ENCODE measurements at regions not wholly inside any gene's neighbourhood (a gene's known extent, or its start where the extent isn't known, plus 50 kb on each side); places are given as distances from the start of the nearest gene placed in this dataset.

DNA sequence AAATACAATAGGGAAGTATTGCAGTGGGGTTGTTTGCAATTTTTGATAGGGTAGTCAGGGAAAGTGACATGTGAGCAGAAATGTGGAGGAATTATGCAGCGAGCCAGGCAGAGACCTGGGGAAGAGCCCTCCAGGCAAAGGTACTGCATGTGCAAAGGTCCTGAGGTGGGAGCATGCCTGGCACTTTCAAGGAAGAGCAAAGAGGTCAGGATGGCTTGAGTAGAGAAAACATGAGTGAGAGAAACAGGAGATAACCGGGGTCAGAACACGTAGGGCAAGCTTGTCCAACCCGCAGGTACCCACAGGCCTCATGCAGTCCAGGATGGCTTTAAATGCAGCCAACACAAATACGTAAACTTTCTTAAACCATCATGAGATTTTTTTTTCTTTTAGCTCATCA lies 71.0 kb downstream of the COQ2 start:
- no peak overlapping the region for H2BK12ac ChIP-seq (ENCODE audit: low read length in 2 of 2)

DNA sequence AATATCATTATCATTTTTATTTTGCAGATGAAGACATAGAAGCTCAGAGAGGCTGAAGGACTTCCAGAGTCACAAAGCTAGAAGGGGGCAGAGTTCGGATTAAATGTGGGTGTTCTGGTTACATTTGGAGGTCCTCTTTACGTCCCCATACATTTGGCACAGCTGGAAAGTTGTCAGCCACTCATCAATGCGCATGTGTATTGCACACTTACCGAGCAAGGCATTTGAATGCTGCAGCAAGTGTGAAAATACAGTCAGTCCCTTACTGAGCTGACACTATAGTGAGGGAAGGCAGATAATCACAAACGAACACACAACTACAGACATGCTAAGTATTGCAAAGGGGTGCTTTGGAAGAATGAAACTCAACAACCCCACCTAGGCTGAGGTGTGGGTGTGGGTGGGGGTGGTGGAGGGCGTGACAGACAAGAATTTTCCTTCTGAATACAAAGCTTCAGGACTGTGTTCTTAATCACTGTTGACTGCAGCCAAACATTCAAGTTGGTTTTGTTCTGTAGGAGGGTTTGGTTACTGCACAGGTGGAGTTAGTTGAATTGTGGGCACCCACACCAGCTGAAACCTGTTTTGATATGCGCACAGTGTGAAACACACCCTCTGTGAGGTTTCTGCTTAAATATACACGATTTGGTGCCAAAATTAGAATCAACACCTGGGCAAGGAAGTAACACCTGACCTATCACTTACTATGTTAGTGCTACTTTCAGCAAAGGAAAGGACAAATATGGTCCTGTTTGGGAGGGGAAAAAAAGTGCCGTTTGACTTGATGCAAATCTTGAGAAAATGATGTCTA lies 72.4 kb downstream of the COQ2 start:
- Histone ChIP-seq H4K91ac (ENCODE audit: low read length) (no peak overlapping the region), H3K27me3 (ENCODE audit: control insufficient read depth in 1 of 2, insufficient read depth in 1 of 2, low read length in 2 of 2) (no peaks in the 10 kb centered on the region), H3K36me3 (ENCODE audit: control insufficient read depth in 1 of 2, insufficient read depth in 2 of 2, low read depth in 1 of 2, low read length in 2 of 2) (no peaks in the 10 kb centered on the region), H3K4me3 (ENCODE audit: insufficient read depth in 1 of 2, low read depth in 1 of 2, low read length in 2 of 2) (no peak overlapping the region), H3K4ac (ENCODE audit: low read depth in 1 of 2, low read length in 2 of 2) (no peak overlapping the region), H3K14ac (ENCODE audit: low read length in 2 of 2) (no peak overlapping the region), H2BK5ac (ENCODE audit: low read depth, low read length, poor library complexity, severe bottlenecking) (no peak overlapping the region), H3K9me3 (ENCODE audit: control insufficient read depth, low read length) (no peaks in the 10 kb centered on the region), H3K18ac (ENCODE audit: low read depth in 1 of 2, low read length in 2 of 2) (no peak overlapping the region), H3K27ac (ENCODE audit: low read length, poor library complexity, severe bottlenecking) (no peak overlapping the region), H2AK5ac (ENCODE audit: low read length, severe bottlenecking) (no peak overlapping the region), H3K4me1 (ENCODE audit: control insufficient read depth, insufficient read depth, low read depth, low read length) (no peaks in the 10 kb centered on the region), H4K8ac (ENCODE audit: low read length) (no peak overlapping the region), H3K79me1 (replicated peaks; ENCODE audit: low read length, poor library complexity, severe bottlenecking) (no peaks in the 10 kb centered on the region), H3K23ac (ENCODE audit: low read length in 2 of 2) (no peak overlapping the region), H2BK12ac (ENCODE audit: low read length in 2 of 2) (peak overlapping the region in 1 of 2 experiments; percentile 21), H3K4me2 (ENCODE audit: low read length, poor library complexity, severe bottlenecking) (no peak overlapping the region), H2AFZ (ENCODE audit: low read depth, low read length) (no peak overlapping the region), H3K9ac (ENCODE audit: low read length) (no peak overlapping the region), H2BK120ac (ENCODE audit: low read depth, low read length) (no peak overlapping the region), H2BK15ac (ENCODE audit: low read depth, poor library complexity, severe bottlenecking) (no peak overlapping the region)
- over 99% methylated on average over 6 of the region's 9 CpGs for WGBS
- no peak for DNase-seq

More for the DNA sequence above, 71.0 kb downstream of the COQ2 start:
- Histone ChIP-seq H2AFZ (ENCODE audit: low read depth, low read length) (no peak overlapping the region), H2BK120ac (ENCODE audit: low read depth, low read length) (no peak overlapping the region), H2BK5ac (ENCODE audit: low read depth, low read length, poor library complexity, severe bottlenecking) (no peak overlapping the region), H4K8ac (ENCODE audit: low read length) (no peak overlapping the region), H3K4me3 (ENCODE audit: insufficient read depth in 1 of 2, low read depth in 1 of 2, low read length in 2 of 2) (no peak overlapping the region), H4K91ac (ENCODE audit: low read length) (no peak overlapping the region), H3K36me3 (ENCODE audit: control insufficient read depth in 1 of 2, insufficient read depth in 2 of 2, low read depth in 1 of 2, low read length in 2 of 2) (no peaks in the 10 kb centered on the region), H2AK5ac (ENCODE audit: low read length, severe bottlenecking) (no peak overlapping the region), H3K27ac (ENCODE audit: low read length, poor library complexity, severe bottlenecking) (no peak overlapping the region), H3K9ac (ENCODE audit: low read length) (no peak overlapping the region), H3K4me1 (ENCODE audit: control insufficient read depth, insufficient read depth, low read depth, low read length) (no peaks in the 10 kb centered on the region), H3K14ac (ENCODE audit: low read length in 2 of 2) (no peak overlapping the region), H3K9me3 (ENCODE audit: control insufficient read depth, low read length) (no peaks in the 10 kb centered on the region), H3K79me1 (replicated peaks; ENCODE audit: low read length, poor library complexity, severe bottlenecking) (no peaks in the 10 kb centered on the region), H3K27me3 (ENCODE audit: control insufficient read depth in 1 of 2, insufficient read depth in 1 of 2, low read length in 2 of 2) (no peaks in the 10 kb centered on the region), H3K4me2 (ENCODE audit: low read length, poor library complexity, severe bottlenecking) (no peak overlapping the region), H3K4ac (ENCODE audit: low read depth in 1 of 2, low read length in 2 of 2) (no peak overlapping the region), H2BK15ac (ENCODE audit: low read depth, poor library complexity, severe bottlenecking) (no peak overlapping the region), H3K23ac (ENCODE audit: low read length in 2 of 2) (no peak overlapping the region), H3K18ac (ENCODE audit: low read depth in 1 of 2, low read length in 2 of 2) (no peak overlapping the region)
- WGBS: 94% methylated on average over 4 of the region's 5 CpGs
- no peak for DNase-seq

DNA sequence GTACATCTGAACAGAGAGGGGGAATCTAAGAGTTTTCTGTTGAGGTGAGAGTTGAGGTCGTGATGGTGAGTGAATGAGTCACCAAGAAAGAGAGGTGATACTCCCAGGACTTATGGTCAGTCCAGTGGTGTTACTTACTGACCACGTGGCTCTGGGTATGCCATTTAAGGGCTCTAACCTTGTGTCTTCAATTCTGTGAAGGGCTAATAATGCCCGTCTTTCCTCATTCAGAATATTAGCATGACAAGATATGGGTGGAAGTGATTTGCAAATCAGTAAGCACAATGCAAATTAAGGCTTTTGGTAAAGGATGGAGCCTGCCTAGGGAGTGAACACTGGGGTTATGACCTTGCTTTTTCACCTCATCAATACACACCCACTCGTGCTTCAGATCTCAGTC lies 75.2 kb downstream of the COQ2 start:
- Histone ChIP-seq H2AFZ (ENCODE audit: low read depth, low read length) (no peak overlapping the region), H3K9me3 (ENCODE audit: control insufficient read depth, low read length) (no peaks in the 10 kb centered on the region), H3K4me1 (ENCODE audit: control insufficient read depth, insufficient read depth, low read depth, low read length) (no peaks in the 10 kb centered on the region), H2BK5ac (ENCODE audit: low read depth, low read length, poor library complexity, severe bottlenecking) (no peak overlapping the region), H3K23ac (ENCODE audit: low read length in 2 of 2) (no peak overlapping the region), H2AK5ac (ENCODE audit: low read length, severe bottlenecking) (peak overlapping the region; percentile 7), H3K27ac (ENCODE audit: low read length, poor library complexity, severe bottlenecking) (no peak overlapping the region), H4K91ac (ENCODE audit: low read length) (no peak overlapping the region), H3K36me3 (ENCODE audit: control insufficient read depth in 1 of 2, insufficient read depth in 2 of 2, low read depth in 1 of 2, low read length in 2 of 2) (no peaks in the 10 kb centered on the region), H3K4ac (ENCODE audit: low read depth in 1 of 2, low read length in 2 of 2) (no peak overlapping the region), H3K18ac (ENCODE audit: low read depth in 1 of 2, low read length in 2 of 2) (no peak overlapping the region), H3K14ac (ENCODE audit: low read length in 2 of 2) (no peak overlapping the region), H3K27me3 (ENCODE audit: control insufficient read depth in 1 of 2, insufficient read depth in 1 of 2, low read length in 2 of 2) (peaks cover 0 to 9% of the 10 kb centered on the region in 2 experiments), H4K8ac (ENCODE audit: low read length) (no peak overlapping the region), H2BK120ac (ENCODE audit: low read depth, low read length) (no peak overlapping the region), H3K4me3 (ENCODE audit: insufficient read depth in 1 of 2, low read depth in 1 of 2, low read length in 2 of 2) (no peak overlapping the region), H3K9ac (ENCODE audit: low read length) (no peak overlapping the region), H2BK12ac (ENCODE audit: low read length in 2 of 2) (peak overlapping the region in 1 of 2 experiments; percentile 22), H3K79me1 (replicated peaks; ENCODE audit: low read length, poor library complexity, severe bottlenecking) (no peaks in the 10 kb centered on the region), H2BK15ac (ENCODE audit: low read depth, poor library complexity, severe bottlenecking) (no peak overlapping the region), H3K4me2 (ENCODE audit: low read length, poor library complexity, severe bottlenecking) (no peak overlapping the region)
- DNase-seq: no peak
- 75% methylated on average over 4 of the region's 4 CpGs for WGBS

DNA sequence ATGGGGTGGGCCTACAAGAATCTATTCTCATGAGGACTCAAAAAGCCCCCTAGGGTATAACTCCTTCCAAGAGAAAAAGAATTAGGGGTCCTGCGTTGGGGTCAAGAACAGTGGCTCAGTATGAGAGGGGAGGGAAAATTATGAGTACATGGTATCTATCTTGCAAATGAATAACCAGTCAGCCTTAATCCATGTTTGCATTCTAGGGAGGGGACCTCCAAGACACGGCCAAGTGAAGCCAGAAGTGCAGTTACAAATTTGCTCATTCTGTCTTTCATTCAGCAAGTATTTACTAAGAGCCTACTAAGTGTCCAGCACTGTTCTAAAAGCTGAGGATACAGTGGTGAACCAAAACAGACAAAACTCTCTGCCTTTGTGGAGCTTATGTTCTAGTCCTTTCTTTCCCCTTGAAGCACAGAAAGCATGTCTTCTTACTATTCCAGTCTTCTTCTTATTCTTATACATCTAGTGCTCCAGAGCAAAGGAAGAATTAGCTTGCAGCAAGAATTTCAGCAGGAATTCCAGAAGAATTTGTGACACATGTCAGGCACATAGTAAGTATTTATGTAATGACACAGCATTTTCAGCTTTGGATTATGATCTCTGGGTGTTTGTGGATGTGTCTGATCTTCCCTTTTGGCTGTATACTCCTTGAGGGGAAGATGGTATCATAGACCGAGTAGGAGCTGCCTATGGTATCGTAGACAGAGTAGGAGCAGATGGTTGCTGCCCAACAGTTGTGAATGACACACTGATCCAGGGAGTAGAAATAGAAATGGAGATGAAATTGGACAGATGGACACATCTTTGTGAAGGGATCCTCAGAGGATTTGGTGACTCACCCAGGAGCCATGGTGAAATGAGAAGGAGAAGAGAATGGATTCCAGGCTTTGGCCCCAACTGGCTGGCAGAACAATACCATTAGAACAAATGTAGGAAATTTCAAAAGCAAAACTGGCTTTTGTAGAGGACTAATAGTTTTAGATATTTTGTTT lies 75.9 kb downstream of the COQ2 start:
- H3K79me1 ChIP-seq (replicated peaks; ENCODE audit: low read length, poor library complexity, severe bottlenecking): no peaks in the 10 kb centered on the region
- peak overlapping the region; percentile 41 for H4K8ac ChIP-seq (ENCODE audit: low read length)
- H4K91ac ChIP-seq (ENCODE audit: low read length): peak overlapping the region; percentile 61
- DNase-seq: peak; percentile 24
- H2BK12ac ChIP-seq (ENCODE audit: low read length in 2 of 2): peak overlapping the region in 1 of 2 experiments; percentile 54
- H2BK15ac ChIP-seq (ENCODE audit: low read depth, poor library complexity, severe bottlenecking): no peak overlapping the region
- peaks cover 0 to 9% of the 10 kb centered on the region in 2 experiments for H3K27me3 ChIP-seq (ENCODE audit: control insufficient read depth in 1 of 2, insufficient read depth in 1 of 2, low read length in 2 of 2)
- no peaks in the 10 kb centered on the region for H3K4me1 ChIP-seq (ENCODE audit: control insufficient read depth, insufficient read depth, low read depth, low read length)
- no peak overlapping the region for H3K14ac ChIP-seq (ENCODE audit: low read length in 2 of 2)
- no peak overlapping the region for H3K4me2 ChIP-seq (ENCODE audit: low read length, poor library complexity, severe bottlenecking)
- no peak overlapping the region for H3K4me3 ChIP-seq (ENCODE audit: insufficient read depth in 1 of 2, low read depth in 1 of 2, low read length in 2 of 2)
- H3K18ac ChIP-seq (ENCODE audit: low read depth in 1 of 2, low read length in 2 of 2): peak overlapping the region; percentile 43 to 84
- 92% methylated on average over 3 of the region's 4 CpGs for WGBS
- H2AFZ ChIP-seq (ENCODE audit: low read depth, low read length): no peak overlapping the region
- peak overlapping the region in 1 of 2 experiments; percentile 61 for H3K4ac ChIP-seq (ENCODE audit: low read depth in 1 of 2, low read length in 2 of 2)
- peak overlapping the region; percentile 10 for H3K27ac ChIP-seq (ENCODE audit: low read length, poor library complexity, severe bottlenecking)
- no peaks in the 10 kb centered on the region for H3K9me3 ChIP-seq (ENCODE audit: control insufficient read depth, low read length)
- H3K23ac ChIP-seq (ENCODE audit: low read length in 2 of 2): no peak overlapping the region
- no peaks in the 10 kb centered on the region for H3K36me3 ChIP-seq (ENCODE audit: control insufficient read depth in 1 of 2, insufficient read depth in 2 of 2, low read depth in 1 of 2, low read length in 2 of 2)
- no peak overlapping the region for H3K9ac ChIP-seq (ENCODE audit: low read length)
- H2BK5ac ChIP-seq (ENCODE audit: low read depth, low read length, poor library complexity, severe bottlenecking): no peak overlapping the region
- H2BK120ac ChIP-seq (ENCODE audit: low read depth, low read length): peak overlapping the region; percentile 61
- H2AK5ac ChIP-seq (ENCODE audit: low read length, severe bottlenecking): peak overlapping the region; percentile 67
